GM21390 (cell line): ENCODE measurements at regions not wholly inside any gene's neighbourhood (a gene's known extent, or its start where the extent isn't known, plus 50 kb on each side); places are given as distances from the start of the nearest gene placed in this dataset.
"Not testable (repeated sequence)": the region's sequence is repeated elsewhere in the genome, so short reads cannot be mapped to it uniquely, and the experiment has no call there.

Experiments used
- ATAC-seq: cut with Tn5 transposase; IDR thresholded peaks from one replicate; pipeline ENCODE4 v1.9.1; 2021; ENCODE audit not compliant: unreplicated experiment

- no peak for ATAC-seq
These were observed 490.5 kb upstream of the PFKP start for GRCh38 chr10:2576892-2577291.

GRCh38 chr10:2575460-2575859 lies 491.9 kb upstream of the PFKP start:
- no peak for ATAC-seq

- no peak for ATAC-seq
These were observed 494.7 kb upstream of the PFKP start for GRCh38 chr10:2572611-2573010.

DNA sequence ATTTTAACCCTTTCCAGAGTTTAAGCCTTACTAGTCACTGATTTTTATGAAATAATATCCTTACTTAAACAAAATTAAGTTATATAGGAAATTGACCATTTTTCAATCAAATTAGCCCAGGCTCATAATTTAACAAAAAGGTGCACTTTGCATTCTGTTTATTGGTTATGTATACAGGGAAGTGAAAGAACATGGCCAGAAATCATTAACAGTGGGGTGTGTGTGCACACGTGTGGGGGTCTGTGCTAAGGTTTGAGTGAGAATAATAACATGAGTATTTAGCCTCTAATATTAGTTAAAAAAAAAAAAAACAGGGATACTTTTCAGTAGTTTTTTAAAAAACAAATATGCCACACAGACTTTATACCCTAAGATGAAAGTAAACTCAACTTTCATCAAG lies 510.5 kb upstream of the PFKP start:
- no peak for ATAC-seq

- no peak for ATAC-seq
These were observed 519.3 kb upstream of the PFKP start for GRCh38 chr10:2548071-2548470.

GRCh38 chr10:2547606-2548005 lies 519.7 kb upstream of the PFKP start:
- no peak for ATAC-seq

- not testable (repeated sequence) for ATAC-seq
These were observed 520.5 kb upstream of the PFKP start for GRCh38 chr10:2546894-2547293.

- ATAC-seq, result no peak
These were observed 523.4 kb upstream of the PFKP start for GRCh38 chr10:2543974-2544373.

- no peak for ATAC-seq
These were observed 524.0 kb upstream of the PFKP start for GRCh38 chr10:2543142-2543886.

- ATAC-seq, result no peak
These were observed 526.2 kb upstream of the PFKP start for GRCh38 chr10:2541176-2541575.

- ATAC-seq, result no peak
These were observed 537.4 kb upstream of the PFKP start for GRCh38 chr10:2529945-2530344.

- ATAC-seq, result no peak
These were observed 541.6 kb upstream of the PFKP start for GRCh38 chr10:2525781-2526180.

DNA sequence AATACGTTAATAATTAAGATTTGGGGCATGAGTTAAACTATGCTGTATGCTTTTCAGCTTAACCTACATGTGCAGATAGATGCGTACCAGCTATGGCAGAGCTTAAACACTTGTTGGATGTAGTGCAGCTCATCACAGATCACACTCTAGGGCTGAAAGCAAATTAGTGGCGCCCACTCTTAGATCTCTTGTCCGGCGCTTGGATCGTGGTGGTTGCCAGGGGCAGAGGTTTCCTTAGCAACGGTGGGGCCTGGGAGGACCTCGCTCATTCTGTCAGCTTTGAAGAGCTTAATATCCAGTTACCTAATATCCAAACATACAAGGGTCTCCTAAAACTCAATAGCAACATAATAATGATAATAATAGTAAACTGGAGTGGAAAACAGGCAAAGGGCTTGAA lies 548.2 kb upstream of the PFKP start:
- no peak for ATAC-seq

- ATAC-seq, result no peak
These were observed 558.2 kb upstream of the PFKP start for GRCh38 chr10:2509081-2509531.

GRCh38 chr10:2501366-2501940 lies 565.9 kb upstream of the PFKP start:
- ATAC-seq, result not testable (repeated sequence)

DNA sequence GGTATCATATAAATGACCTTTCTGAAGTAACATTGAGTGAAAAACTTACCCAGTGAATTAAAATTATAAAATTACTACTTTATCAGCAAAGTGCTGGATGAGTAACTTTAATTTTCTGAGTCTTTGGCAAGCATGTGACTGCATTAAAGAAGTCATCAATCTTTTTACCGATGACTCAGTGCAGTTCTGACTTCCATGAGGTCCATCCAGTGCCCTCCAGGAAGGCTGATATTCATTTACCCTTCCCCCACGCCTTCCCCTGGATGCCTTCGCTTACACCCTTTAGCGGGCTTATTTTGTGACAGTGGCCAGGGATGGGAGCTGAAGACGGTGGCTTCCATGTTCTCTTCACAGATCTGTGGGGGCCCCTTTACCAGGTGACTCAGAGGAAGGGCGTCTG lies 572.9 kb upstream of the PFKP start:
- ATAC-seq, result no peak

GRCh38 chr10:2488446-2489005 lies 578.8 kb upstream of the PFKP start:
- no peak for ATAC-seq

GRCh38 chr10:2487921-2488320 lies 579.4 kb upstream of the PFKP start:
- no peak for ATAC-seq

DNA sequence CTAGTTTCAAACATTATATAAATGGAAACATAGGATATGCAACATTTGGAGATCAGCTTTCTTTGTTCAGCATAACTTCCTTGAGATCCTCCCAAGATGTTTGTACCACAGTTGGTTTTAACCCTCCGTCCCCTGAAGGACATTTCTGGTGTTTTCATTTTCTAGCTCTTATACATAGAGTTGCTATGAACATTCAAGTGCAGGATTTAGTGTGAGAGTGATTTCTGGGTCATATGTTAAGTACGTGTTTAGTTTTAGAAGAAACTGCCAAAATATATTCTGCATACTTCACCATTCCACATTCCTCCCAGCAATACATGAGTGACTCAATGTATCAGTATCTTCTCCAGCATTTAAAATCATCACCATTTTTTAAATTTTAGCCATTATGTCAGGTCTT lies 588.7 kb upstream of the PFKP start:
- ATAC-seq, result no peak

DNA sequence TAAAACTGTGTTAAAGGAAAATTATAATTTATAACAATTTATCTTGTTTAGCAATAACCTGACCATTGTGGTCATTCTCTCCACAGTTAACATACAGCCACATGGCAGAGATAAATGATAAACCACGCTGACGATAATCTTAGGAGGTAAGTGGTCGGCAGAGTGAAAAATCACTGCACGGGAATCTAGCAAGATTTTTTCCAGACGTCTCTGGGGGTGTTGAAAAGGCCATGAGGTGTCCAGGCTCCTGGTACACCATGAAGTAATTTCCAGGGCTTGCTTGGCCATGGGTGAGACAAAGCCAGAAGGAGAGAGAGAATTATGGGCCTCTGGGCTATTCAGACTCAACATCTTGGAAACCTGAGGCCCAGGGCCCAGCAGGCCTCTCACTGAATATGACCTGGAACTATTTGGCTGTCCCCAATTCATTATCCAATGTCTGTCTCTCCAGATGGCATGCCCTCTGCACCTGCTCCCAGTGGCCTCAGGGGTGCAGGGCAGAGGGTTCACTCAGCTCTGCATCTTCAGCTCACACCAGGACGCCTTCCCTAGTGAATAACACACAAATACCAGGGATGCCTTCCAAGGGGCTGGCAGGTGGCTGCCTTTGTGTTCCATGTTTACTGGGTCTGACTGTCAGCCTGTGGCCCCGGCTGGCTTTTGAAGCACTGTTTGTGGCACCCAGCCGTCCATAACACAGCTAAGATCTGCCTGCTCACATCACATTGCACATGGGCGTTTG lies 590.4 kb upstream of the PFKP start:
- ATAC-seq, result no peak

DNA sequence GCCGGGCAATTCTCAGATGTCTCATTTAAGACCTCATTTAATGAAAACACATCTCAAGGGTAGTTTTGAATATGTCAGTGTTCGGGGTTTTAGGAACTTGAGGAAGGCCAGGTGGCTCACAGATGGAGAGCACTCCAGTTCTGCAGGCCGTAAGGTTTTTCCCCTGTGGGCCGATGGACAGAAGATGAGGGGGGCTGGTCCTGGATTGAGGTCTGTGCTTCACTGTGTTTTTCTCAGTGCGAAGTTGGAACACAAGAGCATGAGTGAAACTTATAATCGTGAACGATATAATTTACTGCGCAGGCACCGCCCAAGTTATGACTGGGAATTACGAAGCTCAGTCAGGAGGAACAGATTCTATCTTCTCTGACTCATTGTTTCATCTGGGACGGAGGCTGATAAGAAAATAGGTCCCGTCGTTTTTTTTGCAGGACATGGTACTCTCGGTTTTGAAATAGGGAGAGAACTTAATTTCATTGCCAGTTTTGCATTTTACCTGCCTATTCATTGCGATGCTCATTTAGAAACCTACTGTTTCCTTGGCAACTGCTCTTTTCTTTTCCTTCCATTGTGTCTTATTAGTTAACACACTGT lies 591.0 kb upstream of the PFKP start:
- no peak for ATAC-seq
